HG02973 (cell line): ENCODE measurements at regions not wholly inside any gene's neighbourhood (a gene's known extent, or its start where the extent isn't known, plus 50 kb on each side); places are given as distances from the start of the nearest gene placed in this dataset.
"Not testable (repeated sequence)": the region's sequence is repeated elsewhere in the genome, so short reads cannot be mapped to it uniquely, and the experiment has no call there.

Experiments
- ATAC-seq: cut with Tn5 transposase; IDR thresholded peaks from one replicate; pipeline ENCODE4 v1.9.1; 2021; ENCODE audit warnings: moderate library complexity; ENCODE audit not compliant: unreplicated experiment

- no peak for ATAC-seq
Measured at GRCh38 chr2:2656115-2657011, 325.3 kb upstream of the MYT1L start.

- ATAC-seq: no peak
Measured at GRCh38 chr2:2655453-2656114, 324.5 kb upstream of the MYT1L start.

GRCh38 chr2:2653231-2653630, 322.2 kb upstream of the MYT1L start:
- no peak for ATAC-seq

- ATAC-seq: no peak
Measured at GRCh38 chr2:2650608-2651375, 319.7 kb upstream of the MYT1L start.

- ATAC-seq: no peak
Measured at GRCh38 chr2:2649109-2650072, 318.3 kb upstream of the MYT1L start.

GRCh38 chr2:2648094-2648493, 317.0 kb upstream of the MYT1L start:
- no peak for ATAC-seq

- ATAC-seq: no peak
Measured at GRCh38 chr2:2647141-2647541, 316.1 kb upstream of the MYT1L start.

GRCh38 chr2:2646433-2647051, 315.5 kb upstream of the MYT1L start:
- ATAC-seq: no peak

- ATAC-seq: no peak
Measured at GRCh38 chr2:2645162-2645855, 314.2 kb upstream of the MYT1L start.

- not testable (repeated sequence) for ATAC-seq
Measured at GRCh38 chr2:2644751-2645150, 313.7 kb upstream of the MYT1L start.

- no peak for ATAC-seq
Measured at GRCh38 chr2:2644040-2644439, 313.0 kb upstream of the MYT1L start.

GRCh38 chr2:2642906-2643890, 312.1 kb upstream of the MYT1L start:
- no peak for ATAC-seq

GRCh38 chr2:2641541-2642410, 310.7 kb upstream of the MYT1L start:
- ATAC-seq: no peak

- ATAC-seq: no peak
Measured at GRCh38 chr2:2640818-2641217, 309.7 kb upstream of the MYT1L start.

GRCh38 chr2:2640371-2640770, 309.3 kb upstream of the MYT1L start:
- no peak for ATAC-seq

- ATAC-seq: no peak
Measured at GRCh38 chr2:2639251-2640139, 308.4 kb upstream of the MYT1L start.
